HepG2 (cell line): ENCODE measurements at regions not wholly inside any gene's neighbourhood (a gene's known extent, or its start where the extent isn't known, plus 50 kb on each side); places are given as distances from the start of the nearest gene placed in this dataset.

Experiments used
- FOXA1 ChIP-seq, 2 experiments: fragments of 450-650 bp in 1 of 2; sonication (generic) in 1 of 2; formaldehyde crosslinking in 1 of 2; IDR thresholded peaks; 2 replicates each; pipeline versions ENCODE4 v1.4.0 to v1.6.1; 2016 to 2020; ENCODE audit warnings: missing genetic modification reagents in 1 of 2
- HDAC6 ChIP-seq: fragments of 200-600 bp; sonication (generic); IDR thresholded peaks from 2 replicates; pipeline ENCODE4 v1.7.0; 2017; ENCODE audit warnings: mild to moderate bottlenecking, antibody characterized with exemption, low read length, low read depth
- HES4 ChIP-seq: sonication (generic); formaldehyde crosslinking; IDR thresholded peaks from 2 replicates; pipeline ENCODE4 v1.9.0; 2021; ENCODE audit warnings: mild to moderate bottlenecking, missing genetic modification reagents, borderline replicate concordance
- HMG20A ChIP-seq: IDR thresholded peaks from 2 replicates; pipeline ENCODE4 v1.6.1; 2016; ENCODE audit warnings: borderline replicate concordance
- KLF9 ChIP-seq: IDR thresholded peaks from 2 replicates; pipeline ENCODE4 v1.6.1; 2016; ENCODE audit warnings: low read depth
- NFIC ChIP-seq: IDR thresholded peaks from 2 replicates; pipeline ENCODE4 v1.6.1; 2012; ENCODE audit warnings: mild to moderate bottlenecking, low read length, inconsistent platforms
- NR3C1 ChIP-seq: sonication (generic); formaldehyde crosslinking; IDR thresholded peaks from 2 replicates; pipeline ENCODE4 v1.4.0; 2020; ENCODE audit warnings: missing genetic modification reagents
- PAWR ChIP-seq: sonication (generic); formaldehyde crosslinking; IDR thresholded peaks from 2 replicates; pipeline ENCODE4 v1.4.0; 2020; ENCODE audit warnings: missing genetic modification reagents, mild to moderate bottlenecking, borderline replicate concordance
- RXRB ChIP-seq: IDR thresholded peaks from 2 replicates; pipeline ENCODE4 v1.6.1; 2016; ENCODE audit warnings: borderline replicate concordance, missing genetic modification reagents, missing compliant biosample characterization
- ZBTB8A ChIP-seq: sonication (generic); formaldehyde crosslinking; IDR thresholded peaks from 2 replicates; pipeline ENCODE4 v1.4.0; 2020; ENCODE audit warnings: mild to moderate bottlenecking, low read depth, missing genetic modification reagents, borderline replicate concordance
- ZNF30 ChIP-seq: sonication (generic); formaldehyde crosslinking; IDR thresholded peaks from 2 replicates; pipeline ENCODE4 v1.5.0; 2020; ENCODE audit warnings: mild to moderate bottlenecking, missing genetic modification reagents
- ZNF354B ChIP-seq: sonication (generic); formaldehyde crosslinking; IDR thresholded peaks from 2 replicates; pipeline ENCODE4 v1.8.0; 2022; ENCODE audit warnings: mild to moderate bottlenecking, missing genetic modification reagents
- ZNF468 ChIP-seq: sonication (generic); formaldehyde crosslinking; IDR thresholded peaks from 2 replicates; pipeline ENCODE4 v1.8.0; 2022; ENCODE audit warnings: mild to moderate bottlenecking, moderate library complexity, missing genetic modification reagents
- ZNF816 ChIP-seq: sonication (generic); formaldehyde crosslinking; IDR thresholded peaks from 2 replicates; pipeline ENCODE4 v1.8.0; 2022; ENCODE audit warnings: missing genetic modification reagents, mild to moderate bottlenecking, borderline replicate concordance
- ZNF878 ChIP-seq: sonication (generic); formaldehyde crosslinking; IDR thresholded peaks from 2 replicates; pipeline ENCODE4 v1.8.1; 2023; ENCODE audit warnings: mild to moderate bottlenecking, missing genetic modification reagents, moderate library complexity
- ZNF883 ChIP-seq: sonication (generic); formaldehyde crosslinking; IDR thresholded peaks from 2 replicates; pipeline ENCODE4 v1.5.1; 2020; ENCODE audit warnings: mild to moderate bottlenecking, missing genetic modification reagents; ENCODE audit errors: not compliant biosample characterization
- TF ChIP-seq, protein P1 (sequence below): IDR thresholded peaks from 2 replicates; pipeline ENCODE4 v1.6.1; 2018; ENCODE audit warnings: missing genetic modification reagents, mild to moderate bottlenecking, missing compliant biosample characterization
- TF ChIP-seq, protein P2 (sequence below): sonication (generic); formaldehyde crosslinking; IDR thresholded peaks from 2 replicates; pipeline ENCODE4 v1.4.0; 2020; ENCODE audit warnings: mild to moderate bottlenecking, missing genetic modification reagents
- TF ChIP-seq, protein P3 (sequence below): sonication (generic); formaldehyde crosslinking; conservative IDR thresholded peaks from 2 replicates; pipeline ENCODE4 v1.4.0; 2020; ENCODE audit warnings: missing genetic modification reagents
- TF ChIP-seq, protein P4 (sequence below): sonication (generic); formaldehyde crosslinking; IDR thresholded peaks from 2 replicates; pipeline ENCODE4 v1.4.0; 2020; ENCODE audit warnings: missing genetic modification reagents, borderline replicate concordance

DNA sequence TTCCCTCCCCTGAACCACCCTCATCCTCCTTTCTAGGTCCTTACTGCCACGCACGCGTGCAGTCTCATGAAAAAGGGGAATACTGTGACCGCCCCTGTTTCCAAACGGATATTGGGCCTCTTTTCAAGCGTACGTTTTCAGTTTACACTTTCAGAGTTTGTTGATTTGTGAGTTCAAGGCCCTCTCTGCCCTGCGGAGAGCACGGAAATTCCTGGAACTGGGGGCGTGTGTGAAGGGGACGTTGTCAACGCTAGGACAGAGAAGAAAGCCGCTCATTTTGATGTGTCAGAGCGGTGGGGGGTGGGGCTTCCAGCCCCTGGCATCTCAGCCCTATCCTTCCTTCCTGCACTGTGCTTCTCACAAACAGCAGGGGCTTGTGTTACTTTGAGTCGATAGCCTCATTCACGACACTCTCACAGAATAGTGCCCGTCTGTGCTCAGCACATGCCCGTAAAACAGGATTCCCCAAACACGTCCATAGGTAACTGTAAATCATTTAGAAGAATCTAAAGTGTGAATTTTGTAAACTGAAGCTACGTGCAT lies 137.6 kb upstream of the PEG3 start (continued):
- no peak for TF ChIP-seq ZNF883 (CRISPR knock-in tag)
- TF ChIP-seq ZNF878 (CRISPR knock-in tag), result peak; percentile 75; the same call in 1 of the 2 replicates
- TF ChIP-seq FOXA1 (IDR thresholded peaks at IDR 0.05), result no peak
- peak; percentile 89 for TF ChIP-seq FOXA1 (CRISPR knock-in tag; IDR thresholded peaks at IDR 0.05)
- TF ChIP-seq, protein P1, sequence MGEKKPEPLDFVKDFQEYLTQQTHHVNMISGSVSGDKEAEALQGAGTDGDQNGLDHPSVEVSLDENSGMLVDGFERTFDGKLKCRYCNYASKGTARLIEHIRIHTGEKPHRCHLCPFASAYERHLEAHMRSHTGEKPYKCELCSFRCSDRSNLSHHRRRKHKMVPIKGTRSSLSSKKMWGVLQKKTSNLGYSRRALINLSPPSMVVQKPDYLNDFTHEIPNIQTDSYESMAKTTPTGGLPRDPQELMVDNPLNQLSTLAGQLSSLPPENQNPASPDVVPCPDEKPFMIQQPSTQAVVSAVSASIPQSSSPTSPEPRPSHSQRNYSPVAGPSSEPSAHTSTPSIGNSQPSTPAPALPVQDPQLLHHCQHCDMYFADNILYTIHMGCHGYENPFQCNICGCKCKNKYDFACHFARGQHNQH (CRISPR knock-in tag), result peak; percentile 79
- no peak for TF ChIP-seq ZBTB8A (CRISPR knock-in tag)
- TF ChIP-seq, protein P2, sequence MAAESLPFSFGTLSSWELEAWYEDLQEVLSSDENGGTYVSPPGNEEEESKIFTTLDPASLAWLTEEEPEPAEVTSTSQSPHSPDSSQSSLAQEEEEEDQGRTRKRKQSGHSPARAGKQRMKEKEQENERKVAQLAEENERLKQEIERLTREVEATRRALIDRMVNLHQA (CRISPR knock-in tag), result no peak
- TF ChIP-seq, protein P3, sequence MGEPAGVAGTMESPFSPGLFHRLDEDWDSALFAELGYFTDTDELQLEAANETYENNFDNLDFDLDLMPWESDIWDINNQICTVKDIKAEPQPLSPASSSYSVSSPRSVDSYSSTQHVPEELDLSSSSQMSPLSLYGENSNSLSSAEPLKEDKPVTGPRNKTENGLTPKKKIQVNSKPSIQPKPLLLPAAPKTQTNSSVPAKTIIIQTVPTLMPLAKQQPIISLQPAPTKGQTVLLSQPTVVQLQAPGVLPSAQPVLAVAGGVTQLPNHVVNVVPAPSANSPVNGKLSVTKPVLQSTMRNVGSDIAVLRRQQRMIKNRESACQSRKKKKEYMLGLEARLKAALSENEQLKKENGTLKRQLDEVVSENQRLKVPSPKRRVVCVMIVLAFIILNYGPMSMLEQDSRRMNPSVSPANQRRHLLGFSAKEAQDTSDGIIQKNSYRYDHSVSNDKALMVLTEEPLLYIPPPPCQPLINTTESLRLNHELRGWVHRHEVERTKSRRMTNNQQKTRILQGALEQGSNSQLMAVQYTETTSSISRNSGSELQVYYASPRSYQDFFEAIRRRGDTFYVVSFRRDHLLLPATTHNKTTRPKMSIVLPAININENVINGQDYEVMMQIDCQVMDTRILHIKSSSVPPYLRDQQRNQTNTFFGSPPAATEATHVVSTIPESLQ, result no peak
- TF ChIP-seq HDAC6, result no peak
- TF ChIP-seq HMG20A, result peak; percentile 73; the same call in 1 of the 2 replicates
- peak; percentile 97 for TF ChIP-seq RXRB (CRISPR knock-in tag)
- TF ChIP-seq, protein P4, sequence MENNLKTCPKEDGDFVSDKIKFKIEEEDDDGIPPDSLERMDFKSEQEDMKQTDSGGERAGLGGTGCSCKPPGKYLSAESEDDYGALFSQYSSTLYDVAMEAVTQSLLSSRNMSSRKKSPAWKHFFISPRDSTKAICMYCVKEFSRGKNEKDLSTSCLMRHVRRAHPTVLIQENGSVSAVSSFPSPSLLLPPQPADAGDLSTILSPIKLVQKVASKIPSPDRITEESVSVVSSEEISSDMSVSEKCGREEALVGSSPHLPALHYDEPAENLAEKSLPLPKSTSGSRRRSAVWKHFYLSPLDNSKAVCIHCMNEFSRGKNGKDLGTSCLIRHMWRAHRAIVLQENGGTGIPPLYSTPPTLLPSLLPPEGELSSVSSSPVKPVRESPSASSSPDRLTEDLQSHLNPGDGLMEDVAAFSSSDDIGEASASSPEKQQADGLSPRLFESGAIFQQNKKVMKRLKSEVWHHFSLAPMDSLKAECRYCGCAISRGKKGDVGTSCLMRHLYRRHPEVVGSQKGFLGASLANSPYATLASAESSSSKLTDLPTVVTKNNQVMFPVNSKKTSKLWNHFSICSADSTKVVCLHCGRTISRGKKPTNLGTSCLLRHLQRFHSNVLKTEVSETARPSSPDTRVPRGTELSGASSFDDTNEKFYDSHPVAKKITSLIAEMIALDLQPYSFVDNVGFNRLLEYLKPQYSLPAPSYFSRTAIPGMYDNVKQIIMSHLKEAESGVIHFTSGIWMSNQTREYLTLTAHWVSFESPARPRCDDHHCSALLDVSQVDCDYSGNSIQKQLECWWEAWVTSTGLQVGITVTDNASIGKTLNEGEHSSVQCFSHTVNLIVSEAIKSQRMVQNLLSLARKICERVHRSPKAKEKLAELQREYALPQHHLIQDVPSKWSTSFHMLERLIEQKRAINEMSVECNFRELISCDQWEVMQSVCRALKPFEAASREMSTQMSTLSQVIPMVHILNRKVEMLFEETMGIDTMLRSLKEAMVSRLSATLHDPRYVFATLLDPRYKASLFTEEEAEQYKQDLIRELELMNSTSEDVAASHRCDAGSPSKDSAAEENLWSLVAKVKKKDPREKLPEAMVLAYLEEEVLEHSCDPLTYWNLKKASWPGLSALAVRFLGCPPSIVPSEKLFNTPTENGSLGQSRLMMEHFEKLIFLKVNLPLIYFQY (CRISPR knock-in tag), result peak; percentile 63; the same call in 1 of the 2 replicates
- TF ChIP-seq ZNF354B, result peak; percentile 81; the same call in 1 of the 2 replicates
- TF ChIP-seq NR3C1 (CRISPR knock-in tag), result no peak
- TF ChIP-seq HES4 (CRISPR knock-in tag), result 0 out of 2 replicates have a peak, but pooled peaks have one; percentile 51
- TF ChIP-seq NFIC, result peak; percentile 84
- TF ChIP-seq ZNF30, result no peak
- no peak for TF ChIP-seq PAWR (CRISPR knock-in tag)
- no peak for TF ChIP-seq ZNF468 (CRISPR knock-in tag)
- TF ChIP-seq KLF9 (CRISPR knock-in tag), result no peak
- peak; percentile 96 for TF ChIP-seq ZNF816 (CRISPR knock-in tag)
